ENCODE measurements at regions not wholly inside any gene's neighbourhood (a gene's known extent, or its start where the extent isn't known, plus 50 kb on each side); places are given as distances from the start of the nearest gene placed in this dataset.

DNA sequence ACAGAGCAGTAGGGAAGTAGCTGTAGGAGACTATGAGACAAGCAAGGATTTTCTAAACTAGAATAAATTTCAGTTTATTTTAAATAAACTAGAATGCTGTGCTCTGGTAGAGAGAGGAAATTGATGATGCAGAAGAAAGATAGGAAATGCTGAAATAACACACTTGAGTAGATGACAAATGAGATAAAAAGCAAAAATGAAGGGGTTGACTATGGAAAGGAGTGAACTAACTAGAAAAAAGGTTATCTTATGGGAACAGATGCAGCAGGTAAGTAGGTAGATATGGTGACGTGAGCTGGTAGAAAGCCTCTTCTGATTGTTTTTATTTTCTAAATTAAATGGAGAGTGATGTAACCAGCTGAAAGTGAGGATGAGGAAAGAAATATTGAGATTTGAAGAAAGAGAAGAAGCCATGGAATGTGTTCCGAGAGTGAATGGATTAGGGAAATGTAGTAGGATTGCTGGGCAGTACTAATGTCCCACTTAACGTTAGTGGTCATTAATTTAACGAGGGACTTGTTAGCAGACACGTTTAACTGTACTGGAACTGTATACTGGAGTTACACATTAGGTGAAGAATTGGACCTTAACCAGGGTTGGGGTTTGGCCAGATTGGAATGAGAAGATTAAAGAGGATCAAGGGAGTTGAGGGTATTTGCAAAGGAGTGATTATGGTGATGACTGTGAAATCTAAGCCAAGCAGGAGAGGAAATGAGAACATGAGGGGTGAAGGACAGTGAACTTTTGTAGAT lies 196.5 kb downstream of the TANC2 start:
- no peak overlapping the region for H2AFZ ChIP-seq
- H3K27ac ChIP-seq = no peak overlapping the region
- H3K4me1 ChIP-seq = no peaks in the 10 kb centered on the region
- H3K27me3 ChIP-seq (ENCODE audit: control insufficient read depth, insufficient read depth, low read length) = no peaks in the 10 kb centered on the region
- no peaks in the 10 kb centered on the region for H3K9me3 ChIP-seq (ENCODE audit: control insufficient read depth, low read length)
- peaks cover 4% of the 10 kb centered on the region for H3K79me2 ChIP-seq
- no peak overlapping the region for H3K4me3 ChIP-seq (ENCODE audit: low read depth, low read length)
- TF ChIP-seq, protein P1, sequence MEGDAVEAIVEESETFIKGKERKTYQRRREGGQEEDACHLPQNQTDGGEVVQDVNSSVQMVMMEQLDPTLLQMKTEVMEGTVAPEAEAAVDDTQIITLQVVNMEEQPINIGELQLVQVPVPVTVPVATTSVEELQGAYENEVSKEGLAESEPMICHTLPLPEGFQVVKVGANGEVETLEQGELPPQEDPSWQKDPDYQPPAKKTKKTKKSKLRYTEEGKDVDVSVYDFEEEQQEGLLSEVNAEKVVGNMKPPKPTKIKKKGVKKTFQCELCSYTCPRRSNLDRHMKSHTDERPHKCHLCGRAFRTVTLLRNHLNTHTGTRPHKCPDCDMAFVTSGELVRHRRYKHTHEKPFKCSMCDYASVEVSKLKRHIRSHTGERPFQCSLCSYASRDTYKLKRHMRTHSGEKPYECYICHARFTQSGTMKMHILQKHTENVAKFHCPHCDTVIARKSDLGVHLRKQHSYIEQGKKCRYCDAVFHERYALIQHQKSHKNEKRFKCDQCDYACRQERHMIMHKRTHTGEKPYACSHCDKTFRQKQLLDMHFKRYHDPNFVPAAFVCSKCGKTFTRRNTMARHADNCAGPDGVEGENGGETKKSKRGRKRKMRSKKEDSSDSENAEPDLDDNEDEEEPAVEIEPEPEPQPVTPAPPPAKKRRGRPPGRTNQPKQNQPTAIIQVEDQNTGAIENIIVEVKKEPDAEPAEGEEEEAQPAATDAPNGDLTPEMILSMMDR (IDR thresholded peaks at IDR 0.05) = no peak
- H3K36me3 ChIP-seq (ENCODE audit: control insufficient read depth, insufficient read depth, low read length) = no peaks in the 10 kb centered on the region
- no peak overlapping the region for H3K4me2 ChIP-seq (ENCODE audit: low read length)
- H3K9ac ChIP-seq = no peak overlapping the region

DNA sequence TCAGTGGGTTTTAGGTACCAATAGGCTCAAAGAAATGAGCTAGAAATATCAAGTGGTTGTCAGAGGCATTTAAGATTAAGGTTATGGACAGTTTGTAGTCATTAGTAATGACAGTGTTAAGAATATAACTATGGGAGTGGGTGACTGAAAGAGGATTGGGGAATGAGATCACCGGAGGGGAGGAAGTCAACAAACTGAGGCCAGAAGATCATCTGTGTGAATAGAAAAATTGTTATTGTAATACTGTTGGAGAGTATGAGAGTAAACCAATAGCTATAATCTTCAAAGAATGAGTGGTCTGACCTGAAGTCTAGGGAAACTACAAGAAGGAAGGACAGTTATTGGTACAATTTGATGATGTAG lies 197.1 kb downstream of the TANC2 start:
- TF ChIP-seq, protein P1 (IDR thresholded peaks at IDR 0.05) = no peak
- Histone ChIP-seq H2AFZ (no peak overlapping the region), H3K79me2 (peaks cover 4% of the 10 kb centered on the region), H3K9me3 (ENCODE audit: control insufficient read depth, low read length) (no peaks in the 10 kb centered on the region), H3K27me3 (ENCODE audit: control insufficient read depth, insufficient read depth, low read length) (no peaks in the 10 kb centered on the region), H3K4me3 (ENCODE audit: low read depth, low read length) (no peak overlapping the region), H3K27ac (no peak overlapping the region), H3K36me3 (ENCODE audit: control insufficient read depth, insufficient read depth, low read length) (no peaks in the 10 kb centered on the region), H3K4me2 (ENCODE audit: low read length) (no peak overlapping the region), H3K4me1 (no peaks in the 10 kb centered on the region), H3K9ac (no peak overlapping the region)

DNA sequence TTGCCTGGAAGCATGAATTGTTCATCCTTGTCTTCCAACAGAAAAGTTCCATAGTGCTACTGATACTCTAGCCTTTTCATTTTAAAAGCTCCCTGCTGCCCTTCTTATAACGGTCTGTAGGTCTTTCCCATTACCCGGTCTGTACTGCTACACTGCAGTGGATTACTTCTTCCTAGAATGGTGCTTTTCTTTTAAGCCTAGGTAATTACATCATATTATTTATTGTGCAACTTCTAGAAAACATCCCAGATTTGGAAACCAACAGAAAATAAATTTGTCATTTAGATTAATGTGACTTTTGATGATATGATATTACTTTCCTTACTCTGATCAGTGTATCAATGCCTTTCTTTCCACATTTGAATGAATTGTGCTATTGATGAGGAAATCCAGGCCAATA lies 199.4 kb downstream of the TANC2 start:
- no peak overlapping the region for H3K9ac ChIP-seq
- H3K4me3 ChIP-seq (ENCODE audit: low read depth, low read length) = no peak overlapping the region
- no peaks in the 10 kb centered on the region for H3K27me3 ChIP-seq (ENCODE audit: control insufficient read depth, insufficient read depth, low read length)
- H3K36me3 ChIP-seq (ENCODE audit: control insufficient read depth, insufficient read depth, low read length) = no peaks in the 10 kb centered on the region
- H3K9me3 ChIP-seq (ENCODE audit: control insufficient read depth, low read length) = no peaks in the 10 kb centered on the region
- no peaks in the 10 kb centered on the region for H3K4me1 ChIP-seq
- no peak overlapping the region for H2AFZ ChIP-seq
- H3K4me2 ChIP-seq (ENCODE audit: low read length) = no peak overlapping the region
- no peak overlapping the region for H3K27ac ChIP-seq
- H3K79me2 ChIP-seq = peaks cover 7% of the 10 kb centered on the region
- TF ChIP-seq, protein P1 (IDR thresholded peaks at IDR 0.05) = no peak

- Histone ChIP-seq H3K79me2 (peaks cover 3% of the 10 kb centered on the region), H3K9ac (no peak overlapping the region), H3K4me1 (peaks cover 2% of the 10 kb centered on the region), H3K4me2 (ENCODE audit: low read length) (no peak overlapping the region), H3K4me3 (ENCODE audit: low read depth, low read length) (no peak overlapping the region), H2AFZ (no peak overlapping the region), H3K36me3 (ENCODE audit: control insufficient read depth, insufficient read depth, low read length) (no peaks in the 10 kb centered on the region), H3K27ac (no peak overlapping the region), H3K9me3 (ENCODE audit: control insufficient read depth, low read length) (no peaks in the 10 kb centered on the region), H3K27me3 (ENCODE audit: control insufficient read depth, insufficient read depth, low read length) (no peaks in the 10 kb centered on the region)
- TF ChIP-seq, protein P1 (IDR thresholded peaks at IDR 0.05) = no peak
Observed at GRCh38 chr17:63170795-63171194, 204.8 kb downstream of the TANC2 start.
